SK-N-SH (cell line): ENCODE measurements at regions not wholly inside any gene's neighbourhood (a gene's known extent, or its start where the extent isn't known, plus 50 kb on each side); places are given as distances from the start of the nearest gene placed in this dataset.

ENCODE experiments used
- CTCF ChIA-PET: fragments of 300-600, 350-600 bp; formaldehyde crosslinking; extraction: SDS; loops from one replicate; lab custom pipeline; 2021; lab: Yijun Ruan, JAX
- POLR2A ChIA-PET: fragments of 350-600 bp; sonication (Branson Sonifier 250); formaldehyde crosslinking; extraction: SDS; loops from one replicate; lab custom pipeline; 2020; ENCODE audit warnings: antibody characterized with exemption, inconsistent platforms; lab: Yijun Ruan, JAX
- DNase-seq: peaks from one replicate; pipeline ENCODE4 v3.0.0; 2012
- H2AFZ ChIP-seq: fragments of 200-600 bp; sonication (generic); 2 replicates; pipeline ENCODE4 v1.8.1; 2016; ENCODE audit warnings: antibody characterized with exemption, mild to moderate bottlenecking, low read depth
- H3F3A ChIP-seq: fragments of 200-600 bp; sonication (generic); replicated peaks from 2 replicates; pipeline ENCODE3; 2016; ENCODE audit warnings: antibody characterized with exemption, mild to moderate bottlenecking; ENCODE audit not compliant: insufficient read depth
- H3K27ac ChIP-seq, 2 experiments: fragments of 200-500 bp in 1 of 2; fragments of 200-600 bp in 1 of 2; sonication (Bioruptor generic) in 1 of 2; sonication (generic), shearing (Covaris generic) in 1 of 2; 2 replicates each; pipeline versions ENCODE4 v1.5.1 to v1.6.1; 2014 to 2016; ENCODE audit warnings: low read depth in 2 of 2, inconsistent platforms in 1 of 2, low read length in 1 of 2, mild to moderate bottlenecking in 1 of 2, mixed read lengths in 1 of 2
- H3K27me3 ChIP-seq: fragments of 200-600 bp; sonication (generic), shearing (Covaris generic); 2 replicates; pipeline ENCODE4 v1.6.1; 2016; ENCODE audit warnings: mixed run types; ENCODE audit not compliant: insufficient read depth
- H3K36me3 ChIP-seq, 2 experiments: fragments of 200-500 bp in 1 of 2; fragments of 200-600 bp in 1 of 2; sonication (Bioruptor generic) in 1 of 2; sonication (generic) in 1 of 2; replicated peaks in 1 of 2; 2 replicates each; pipeline versions ENCODE3 to v1.5.1; 2014 to 2016; ENCODE audit warnings: low read length in 1 of 2, mild to moderate bottlenecking in 1 of 2; ENCODE audit not compliant: insufficient read depth in 2 of 2, control insufficient read depth in 1 of 2
- H3K4me1 ChIP-seq, 2 experiments: fragments of 200-500 bp in 1 of 2; fragments of 200-600 bp in 1 of 2; sonication (Bioruptor generic) in 1 of 2; sonication (generic), shearing (Covaris generic) in 1 of 2; 2 replicates each; pipeline versions ENCODE4 v1.5.1 to v1.6.1; 2014 to 2016; ENCODE audit warnings: low read depth in 1 of 2, low read length in 1 of 2, mixed run types in 1 of 2; ENCODE audit not compliant: insufficient read depth in 2 of 2, control insufficient read depth in 1 of 2
- H3K4me2 ChIP-seq: fragments of 200-600 bp; sonication (generic), shearing (Covaris generic); 2 replicates; pipeline ENCODE4 v1.6.1; 2017; ENCODE audit warnings: mixed run types
- H3K4me3 ChIP-seq, 2 experiments: fragments of 200-500 bp in 1 of 2; fragments of 200-600 bp in 1 of 2; sonication (Bioruptor generic) in 1 of 2; sonication (generic), shearing (Covaris generic) in 1 of 2; 2 replicates each; pipeline versions ENCODE4 v1.5.1 to v1.8.1; 2014 to 2016; ENCODE audit warnings: low read depth in 2 of 2, inconsistent platforms in 1 of 2, low read length in 1 of 2, mild to moderate bottlenecking in 1 of 2, mixed read lengths in 1 of 2, moderate library complexity in 1 of 2
- H3K79me2 ChIP-seq: fragments of 200-600 bp; sonication (generic); 2 replicates; pipeline ENCODE4 v1.8.1; 2017; ENCODE audit warnings: mild to moderate bottlenecking; ENCODE audit not compliant: insufficient read depth
- H3K9ac ChIP-seq: fragments of 200-600 bp; sonication (generic); 2 replicates; pipeline ENCODE4 v1.6.1; 2017; ENCODE audit warnings: mixed run types
- H3K9me2 ChIP-seq: fragments of 200-600 bp; sonication (generic); 2 replicates; pipeline ENCODE4 v1.6.1; 2017; ENCODE audit warnings: mixed run types
- H3K9me3 ChIP-seq: fragments of 200-600 bp; sonication (generic); 2 replicates; pipeline ENCODE4 v1.6.1; 2017; ENCODE audit warnings: mixed run types, mild to moderate bottlenecking, moderate library complexity
- H4K20me1 ChIP-seq: fragments of 200-600 bp; sonication (generic); 2 replicates; pipeline ENCODE4 v1.6.1; 2017; ENCODE audit warnings: mild to moderate bottlenecking, mixed run types; ENCODE audit not compliant: insufficient read depth
- EP300 ChIP-seq, 2 experiments: IDR thresholded peaks; 2 replicates each; pipeline versions ENCODE4 v1.4.0 to v1.6.1; 2012; ENCODE audit warnings: borderline replicate concordance in 1 of 2, low read depth in 1 of 2, low read length in 1 of 2
- EZH2phosphoT487 ChIP-seq: fragments of 200-600 bp; sonication (generic); IDR thresholded peaks from 2 replicates; pipeline ENCODE4 v1.6.1; 2017; ENCODE audit warnings: low read depth, mixed run types, mild to moderate bottlenecking, antibody characterized with exemption, moderate library complexity, borderline replicate concordance
- FOXM1 ChIP-seq: IDR thresholded peaks from 2 replicates; pipeline ENCODE4 v1.4.0; 2012; ENCODE audit warnings: low read depth, mild to moderate bottlenecking
- NFIC ChIP-seq: IDR thresholded peaks from 2 replicates; pipeline ENCODE4 v1.4.0; 2012; ENCODE audit warnings: borderline replicate concordance
- NRF1 ChIP-seq: IDR thresholded peaks from 2 replicates; pipeline ENCODE4 v1.6.1; 2012; ENCODE audit warnings: low read depth, mild to moderate bottlenecking, low read length
- RAD21 ChIP-seq: IDR thresholded peaks from 2 replicates; pipeline ENCODE4 v1.6.1; 2012; ENCODE audit warnings: mild to moderate bottlenecking, low read length
- RXRA ChIP-seq: IDR thresholded peaks from 2 replicates; pipeline ENCODE4 v1.4.0; 2012; ENCODE audit warnings: low read depth, mild to moderate bottlenecking, borderline replicate concordance
- SMC3 ChIP-seq: IDR thresholded peaks from 2 replicates; pipeline ENCODE4 v1.6.1; 2012; ENCODE audit warnings: low read depth, low read length, improper control_type of control experiment
- ZBTB33 ChIP-seq: IDR thresholded peaks from 2 replicates; pipeline ENCODE4 v1.4.0; 2012; ENCODE audit warnings: low read depth, borderline replicate concordance
- WGBS: methylation state at CpG from one replicate; pipeline ENCODE4 v1.1.6; 2017; ENCODE audit warnings: low lambda C conversion rate; 5-methylcytosine and 5-hydroxymethylcytosine counted together
- TF ChIP-seq, protein P1 (sequence below): IDR thresholded peaks from 2 replicates; pipeline ENCODE4 v1.6.1; 2012; ENCODE audit warnings: mild to moderate bottlenecking, low read depth, low read length, moderate library complexity
- TF ChIP-seq, protein P2 (sequence below): IDR thresholded peaks from 2 replicates; pipeline ENCODE4 v1.4.0; 2012; ENCODE audit warnings: low read depth, borderline replicate concordance
- TF ChIP-seq, protein P3 (sequence below): fragments of 150-350 bp; IDR thresholded peaks from 2 replicates; pipeline ENCODE4 v1.6.1; 2016; ENCODE audit warnings: mild to moderate bottlenecking, low read depth, low read length

DNA sequence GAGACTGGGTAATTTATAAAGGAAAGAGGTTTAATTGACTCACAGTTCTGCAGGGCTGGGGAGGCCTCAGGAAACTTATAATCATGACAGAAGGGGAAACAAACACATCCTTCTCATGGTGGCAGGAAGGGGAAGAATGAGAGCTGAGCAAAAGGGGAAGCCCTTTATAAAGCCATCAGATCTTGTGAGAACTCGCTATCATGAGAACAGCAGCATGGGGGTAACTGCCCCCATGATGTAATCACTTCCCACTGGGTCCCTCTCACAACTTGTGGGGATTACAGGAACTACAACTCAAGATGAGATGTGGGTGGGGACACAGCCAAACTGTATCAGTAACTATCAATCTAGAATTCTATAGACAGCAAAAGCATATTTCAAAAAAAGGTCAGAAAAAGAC is 64.7 kb upstream of the ACTRT2 start:
- WGBS, result 0% methylated on average over 1 of the region's 1 CpG
- no peaks in the 10 kb centered on the region for H3F3A ChIP-seq
- no peak overlapping the region for H2AFZ ChIP-seq

More for the DNA sequence above, 64.7 kb upstream of the ACTRT2 start:
- Histone ChIP-seq H4K20me1 (no peaks in the 10 kb centered on the region), H3K9ac (no peak overlapping the region), H3K79me2 (no peaks in the 10 kb centered on the region), H3K36me3 (no peaks in the 10 kb centered on the region), H3K4me3 (no peak overlapping the region), H3K27me3 (no peaks in the 10 kb centered on the region), H3K9me2 (no peaks in the 10 kb centered on the region), H3K4me1 (no peaks in the 10 kb centered on the region), H3K4me2 (no peak overlapping the region), H3K9me3 (no peaks in the 10 kb centered on the region; the same call in 1 of the 2 replicates), H3K27ac (no peak overlapping the region)
- TF ChIP-seq, protein P1, sequence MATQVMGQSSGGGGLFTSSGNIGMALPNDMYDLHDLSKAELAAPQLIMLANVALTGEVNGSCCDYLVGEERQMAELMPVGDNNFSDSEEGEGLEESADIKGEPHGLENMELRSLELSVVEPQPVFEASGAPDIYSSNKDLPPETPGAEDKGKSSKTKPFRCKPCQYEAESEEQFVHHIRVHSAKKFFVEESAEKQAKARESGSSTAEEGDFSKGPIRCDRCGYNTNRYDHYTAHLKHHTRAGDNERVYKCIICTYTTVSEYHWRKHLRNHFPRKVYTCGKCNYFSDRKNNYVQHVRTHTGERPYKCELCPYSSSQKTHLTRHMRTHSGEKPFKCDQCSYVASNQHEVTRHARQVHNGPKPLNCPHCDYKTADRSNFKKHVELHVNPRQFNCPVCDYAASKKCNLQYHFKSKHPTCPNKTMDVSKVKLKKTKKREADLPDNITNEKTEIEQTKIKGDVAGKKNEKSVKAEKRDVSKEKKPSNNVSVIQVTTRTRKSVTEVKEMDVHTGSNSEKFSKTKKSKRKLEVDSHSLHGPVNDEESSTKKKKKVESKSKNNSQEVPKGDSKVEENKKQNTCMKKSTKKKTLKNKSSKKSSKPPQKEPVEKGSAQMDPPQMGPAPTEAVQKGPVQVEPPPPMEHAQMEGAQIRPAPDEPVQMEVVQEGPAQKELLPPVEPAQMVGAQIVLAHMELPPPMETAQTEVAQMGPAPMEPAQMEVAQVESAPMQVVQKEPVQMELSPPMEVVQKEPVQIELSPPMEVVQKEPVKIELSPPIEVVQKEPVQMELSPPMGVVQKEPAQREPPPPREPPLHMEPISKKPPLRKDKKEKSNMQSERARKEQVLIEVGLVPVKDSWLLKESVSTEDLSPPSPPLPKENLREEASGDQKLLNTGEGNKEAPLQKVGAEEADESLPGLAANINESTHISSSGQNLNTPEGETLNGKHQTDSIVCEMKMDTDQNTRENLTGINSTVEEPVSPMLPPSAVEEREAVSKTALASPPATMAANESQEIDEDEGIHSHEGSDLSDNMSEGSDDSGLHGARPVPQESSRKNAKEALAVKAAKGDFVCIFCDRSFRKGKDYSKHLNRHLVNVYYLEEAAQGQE, result no peak
- TF ChIP-seq EP300 (IDR thresholded peaks at IDR 0.05; ENCODE audit: borderline replicate concordance in 1 of 2, low read depth in 1 of 2, low read length in 1 of 2) (no peak), RAD21 (no peak), FOXM1 (no peak), NFIC (no peak), RXRA (no peak), NRF1 (no peak), EZH2phosphoT487 (no peak), SMC3 (no peak), ZBTB33 (no peak)
- TF ChIP-seq, protein P2, sequence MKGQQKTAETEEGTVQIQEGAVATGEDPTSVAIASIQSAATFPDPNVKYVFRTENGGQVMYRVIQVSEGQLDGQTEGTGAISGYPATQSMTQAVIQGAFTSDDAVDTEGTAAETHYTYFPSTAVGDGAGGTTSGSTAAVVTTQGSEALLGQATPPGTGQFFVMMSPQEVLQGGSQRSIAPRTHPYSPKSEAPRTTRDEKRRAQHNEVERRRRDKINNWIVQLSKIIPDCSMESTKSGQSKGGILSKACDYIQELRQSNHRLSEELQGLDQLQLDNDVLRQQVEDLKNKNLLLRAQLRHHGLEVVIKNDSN, result no peak
- TF ChIP-seq, protein P3, sequence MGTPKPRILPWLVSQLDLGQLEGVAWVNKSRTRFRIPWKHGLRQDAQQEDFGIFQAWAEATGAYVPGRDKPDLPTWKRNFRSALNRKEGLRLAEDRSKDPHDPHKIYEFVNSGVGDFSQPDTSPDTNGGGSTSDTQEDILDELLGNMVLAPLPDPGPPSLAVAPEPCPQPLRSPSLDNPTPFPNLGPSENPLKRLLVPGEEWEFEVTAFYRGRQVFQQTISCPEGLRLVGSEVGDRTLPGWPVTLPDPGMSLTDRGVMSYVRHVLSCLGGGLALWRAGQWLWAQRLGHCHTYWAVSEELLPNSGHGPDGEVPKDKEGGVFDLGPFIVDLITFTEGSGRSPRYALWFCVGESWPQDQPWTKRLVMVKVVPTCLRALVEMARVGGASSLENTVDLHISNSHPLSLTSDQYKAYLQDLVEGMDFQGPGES, result no peak
- CTCF ChIA-PET, result no interaction called here
- POLR2A ChIA-PET, result no interaction called here
- DNase-seq, result no peak
